ENCODE measurements at regions not wholly inside any gene's neighbourhood (a gene's known extent, or its start where the extent isn't known, plus 50 kb on each side); places are given as distances from the start of the nearest gene placed in this dataset.
"Not testable (repeated sequence)": the region's sequence is repeated elsewhere in the genome, so short reads cannot be mapped to it uniquely, and the experiment has no call there.

DNA sequence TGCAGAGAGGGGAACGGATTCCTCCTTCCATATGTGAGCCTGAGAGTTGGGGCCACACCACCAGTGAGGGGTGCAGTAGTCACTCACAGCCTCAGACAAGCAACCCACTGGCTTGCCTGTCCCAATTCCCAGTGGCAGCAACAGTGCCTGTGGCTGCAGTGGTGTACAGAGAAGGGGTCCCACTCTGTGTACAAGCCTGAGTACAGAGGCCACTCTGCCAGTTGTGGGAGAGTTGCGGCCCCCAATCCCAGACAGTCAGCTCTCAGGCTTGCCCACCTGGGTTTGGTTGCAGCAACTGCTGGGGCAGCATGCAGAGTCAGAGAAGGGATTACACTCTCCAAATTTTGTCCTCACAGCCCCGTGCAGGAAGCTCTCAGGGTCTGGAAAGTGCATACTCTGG, 133.2 kb upstream of the RFX3 start:
- no peak for DNase-seq

DNA sequence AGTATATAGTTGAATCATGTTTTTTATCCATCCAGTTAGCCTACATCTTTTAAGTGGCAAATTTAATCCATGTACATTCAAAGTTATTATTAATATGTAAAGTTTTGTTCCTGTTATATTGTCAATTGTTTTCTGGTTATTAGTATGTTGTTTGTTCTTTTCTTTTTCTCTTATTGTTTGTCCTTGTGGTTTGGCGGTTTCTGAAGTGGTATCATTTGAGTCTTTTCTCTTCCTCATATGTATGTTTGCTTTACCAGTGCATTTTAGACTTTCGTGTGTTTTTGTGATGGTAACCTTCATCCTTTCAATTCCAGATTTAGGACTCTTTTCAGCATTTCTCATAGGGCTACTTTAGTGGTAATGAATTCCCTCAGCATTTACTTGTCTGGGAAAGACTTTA, 130.4 kb upstream of the RFX3 start:
- no peak for DNase-seq

DNA sequence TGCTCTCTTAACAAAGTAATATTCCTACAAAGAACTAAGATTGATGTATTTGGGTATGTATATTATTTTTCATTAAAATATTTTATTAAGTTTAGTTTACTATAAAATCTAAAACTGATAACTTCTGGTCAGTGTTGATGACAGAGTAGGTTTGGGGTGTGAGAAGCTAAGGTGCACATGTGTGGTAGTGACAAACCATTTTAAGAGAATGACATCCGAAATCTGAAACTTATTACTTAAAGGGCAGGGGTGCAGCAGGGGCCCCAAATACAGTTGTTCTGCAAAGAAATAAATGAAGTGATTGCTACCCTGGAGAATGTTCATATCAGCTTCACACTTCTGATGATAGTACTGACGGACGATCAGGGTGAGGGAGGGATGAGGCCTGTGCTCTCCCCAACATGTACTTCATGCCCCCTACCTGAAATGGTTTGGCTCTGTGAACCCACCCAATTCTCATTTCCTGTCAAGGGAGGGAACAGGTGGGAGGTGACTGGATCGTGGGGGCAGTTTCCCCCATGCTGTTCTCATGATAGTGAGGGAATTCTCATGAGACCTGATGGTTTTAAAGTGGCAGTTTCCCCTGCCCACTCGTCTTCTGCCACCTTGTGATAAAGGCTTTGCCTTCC, 125.3 kb upstream of the RFX3 start:
- DNase-seq = no peak

DNA sequence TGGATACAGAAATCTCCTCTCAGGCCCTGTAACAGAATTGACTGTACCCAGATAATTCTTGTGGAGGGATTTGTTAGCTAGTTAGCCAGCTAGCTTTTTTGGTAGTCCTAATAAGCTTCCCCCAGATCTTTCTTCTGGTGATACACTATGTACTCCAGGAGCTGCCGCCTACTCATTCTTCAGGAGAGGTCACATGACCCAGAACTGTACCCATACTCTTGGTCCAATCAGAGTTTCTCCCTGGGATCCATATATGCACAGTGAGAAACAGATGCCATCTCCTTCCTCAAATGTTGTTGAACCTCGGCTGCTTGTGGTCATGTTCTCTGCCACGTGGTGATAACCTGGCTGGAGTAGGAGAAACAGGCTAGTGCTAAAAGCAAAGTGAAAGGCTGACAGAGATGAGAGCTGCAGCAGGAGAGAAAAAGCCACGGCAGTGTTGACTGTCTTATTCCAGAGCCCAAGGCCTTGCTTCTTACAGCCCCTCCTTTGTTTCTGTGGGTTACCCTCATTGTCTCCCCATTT, 123.0 kb upstream of the RFX3 start:
- DNase-seq = no peak

DNA sequence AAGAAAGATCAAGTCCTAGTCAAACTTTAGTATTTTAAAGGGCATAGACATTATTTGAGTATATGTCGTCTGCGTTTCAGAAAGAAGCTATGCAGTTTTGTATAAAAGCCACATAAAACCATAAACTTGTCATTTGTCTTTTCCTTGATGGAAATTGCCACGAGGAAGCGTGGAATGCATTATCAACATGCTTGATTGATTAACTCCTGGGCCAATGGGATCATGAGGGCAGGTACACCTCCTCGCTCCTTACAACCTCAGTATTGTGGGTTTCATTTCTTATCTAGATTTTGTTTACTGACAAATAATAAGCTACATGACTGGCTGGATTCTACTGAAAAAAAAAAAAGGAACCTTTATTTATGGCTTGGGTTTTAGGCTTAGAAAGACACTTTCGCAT, 122.5 kb upstream of the RFX3 start:
- no peak for DNase-seq

DNA sequence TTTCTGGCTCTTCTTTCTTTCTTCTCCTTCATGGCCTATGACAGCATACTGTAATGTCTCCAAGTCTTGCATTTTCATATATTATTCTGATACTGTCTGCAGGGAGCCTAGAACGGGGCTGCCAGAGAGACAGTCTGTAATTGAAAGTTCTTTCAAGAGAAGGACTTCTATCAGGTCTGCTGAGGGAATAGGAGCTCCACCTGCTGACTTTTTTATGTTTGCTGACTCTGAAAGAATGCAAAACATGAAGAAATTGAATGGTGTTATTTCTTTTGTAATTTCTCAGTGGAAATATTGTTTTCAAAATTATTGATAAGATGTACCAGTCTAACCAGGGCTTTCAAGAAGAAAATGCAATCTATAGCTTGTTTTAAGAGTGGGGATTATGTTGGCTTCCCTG, 121.9 kb upstream of the RFX3 start:
- no peak for DNase-seq

DNA sequence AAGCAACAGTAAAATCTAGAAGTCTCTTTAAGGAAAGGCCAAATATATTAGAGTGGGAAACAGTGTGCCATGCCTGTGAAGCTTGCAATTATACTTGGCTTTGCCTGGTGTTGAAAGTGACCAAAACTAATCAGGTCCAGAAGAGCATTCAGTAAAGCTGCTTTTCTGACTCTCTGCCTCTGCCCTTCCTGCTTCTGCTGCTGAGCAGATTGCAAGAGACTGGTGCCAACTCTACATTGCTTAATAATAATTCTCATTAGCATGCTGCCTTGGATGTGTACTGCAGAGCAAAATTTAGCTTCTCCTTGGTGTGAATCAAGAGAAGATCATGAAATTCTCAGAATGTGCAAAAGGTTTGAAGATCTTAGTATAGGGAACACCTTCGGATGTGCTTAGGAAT, 120.4 kb upstream of the RFX3 start:
- DNase-seq = no peak

DNA sequence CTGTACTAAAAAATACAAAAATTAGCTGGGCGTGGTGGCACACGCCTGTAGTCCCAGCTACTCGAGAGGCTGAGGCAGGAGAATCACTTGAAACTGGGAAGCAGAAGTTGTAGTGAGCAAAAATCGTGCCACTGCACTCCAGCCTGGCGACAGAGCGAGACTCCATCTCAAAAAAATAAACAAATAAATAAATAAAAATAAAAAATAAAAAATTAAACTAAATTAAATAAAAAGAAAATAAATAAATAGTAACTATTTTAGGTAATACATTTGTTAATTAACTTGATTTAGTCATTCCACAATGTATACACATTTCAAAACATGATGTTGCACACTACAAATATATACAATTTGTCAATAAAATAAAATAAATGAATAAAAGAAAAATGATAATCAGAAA, 116.3 kb upstream of the RFX3 start:
- not testable (repeated sequence) for DNase-seq

DNA sequence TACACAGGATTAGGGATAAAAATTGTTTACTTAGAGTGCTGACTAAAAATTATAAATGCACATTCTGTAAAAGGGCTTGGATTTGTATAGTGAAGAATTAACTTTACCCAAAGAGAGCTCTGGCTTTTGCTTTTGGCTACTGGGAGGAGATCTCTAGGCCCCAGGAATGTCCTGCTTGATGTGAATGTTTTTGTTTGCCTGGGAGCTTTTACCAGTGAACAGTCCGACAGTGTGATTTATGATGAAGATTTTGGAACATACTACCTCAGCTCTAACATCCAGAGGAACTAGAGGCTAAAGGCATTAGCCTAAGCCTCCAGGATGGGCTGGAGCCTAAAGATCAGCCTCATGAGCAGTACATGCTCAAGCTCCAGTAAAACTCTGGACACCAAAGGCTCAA, 103.7 kb upstream of the RFX3 start:
- DNase-seq = no peak

DNA sequence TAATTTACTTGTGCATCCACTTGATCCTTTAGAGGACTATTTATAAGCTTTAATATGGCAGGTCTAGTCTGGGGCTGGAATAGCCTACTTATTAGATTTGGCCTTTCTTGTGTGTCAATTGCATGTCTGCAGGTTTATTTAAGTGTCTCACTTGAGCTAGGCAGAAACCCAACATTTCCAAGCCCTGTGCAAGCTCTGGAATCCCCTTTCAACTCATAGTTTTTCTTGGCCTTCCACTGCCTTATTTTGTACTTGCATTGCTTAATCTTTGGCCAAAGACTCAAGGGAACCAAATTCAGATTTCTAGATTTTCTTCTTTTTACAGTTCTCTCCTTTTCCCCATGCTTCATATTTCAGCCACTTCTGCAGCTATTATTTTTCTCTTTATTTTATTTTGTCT, 102.4 kb upstream of the RFX3 start:
- no peak for DNase-seq

DNA sequence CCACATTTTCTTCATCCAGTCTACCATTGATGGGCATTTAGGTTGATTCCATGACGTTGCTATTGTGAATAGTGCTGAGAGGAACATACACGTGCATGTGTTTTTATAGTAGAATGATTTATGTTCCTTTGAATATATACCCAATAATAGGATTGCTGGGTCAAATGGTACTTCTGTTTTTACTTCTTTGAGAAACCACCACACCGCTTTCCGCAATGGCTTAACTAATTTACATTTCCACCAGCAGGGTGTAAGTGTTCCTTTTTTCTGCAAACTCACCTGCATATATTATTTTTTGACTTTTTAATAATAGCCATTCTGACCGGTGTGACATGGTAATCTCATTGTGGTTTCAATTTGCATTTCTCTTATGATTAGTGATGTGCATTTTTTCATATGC, 82.2 kb upstream of the RFX3 start:
- no peak for DNase-seq

DNA sequence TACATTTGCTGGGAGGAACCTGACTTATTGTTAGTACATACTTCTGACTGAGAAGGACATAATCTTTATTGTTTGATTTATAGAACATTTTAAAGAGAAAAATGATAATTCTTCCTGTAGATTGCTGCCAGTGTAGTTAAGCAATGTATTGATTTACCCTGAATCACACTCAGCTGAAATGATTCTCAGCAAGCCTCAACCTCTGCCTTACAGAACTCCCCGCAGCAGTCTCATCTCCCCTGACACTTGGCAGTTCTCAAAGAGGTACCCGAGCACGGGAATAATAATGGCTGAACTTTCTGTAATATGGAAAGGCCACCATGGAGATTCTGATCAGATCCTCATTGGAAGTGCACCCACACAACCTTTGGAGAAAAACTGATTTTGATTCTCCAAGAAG, 74.9 kb upstream of the RFX3 start:
- no peak for DNase-seq

DNA sequence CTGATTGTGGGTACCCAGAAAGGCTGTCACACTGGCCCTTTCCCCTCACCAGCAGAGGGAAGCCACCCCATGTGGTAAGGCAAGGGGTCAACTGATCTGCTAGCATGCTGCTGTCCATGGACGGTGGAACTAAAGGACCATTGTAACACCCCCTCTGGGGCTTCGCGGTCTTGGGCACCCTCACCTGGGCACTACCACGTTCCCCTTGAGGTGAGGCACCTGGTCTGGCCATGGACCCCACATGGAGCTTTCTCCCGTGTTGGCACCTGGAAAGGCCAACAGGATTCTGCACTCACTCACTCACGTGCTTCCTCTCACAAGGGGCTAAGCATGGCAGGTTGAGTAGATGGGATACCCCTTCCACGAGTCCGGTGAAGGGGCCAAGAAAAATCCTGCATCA, 72.0 kb upstream of the RFX3 start:
- DNase-seq = no peak

DNA sequence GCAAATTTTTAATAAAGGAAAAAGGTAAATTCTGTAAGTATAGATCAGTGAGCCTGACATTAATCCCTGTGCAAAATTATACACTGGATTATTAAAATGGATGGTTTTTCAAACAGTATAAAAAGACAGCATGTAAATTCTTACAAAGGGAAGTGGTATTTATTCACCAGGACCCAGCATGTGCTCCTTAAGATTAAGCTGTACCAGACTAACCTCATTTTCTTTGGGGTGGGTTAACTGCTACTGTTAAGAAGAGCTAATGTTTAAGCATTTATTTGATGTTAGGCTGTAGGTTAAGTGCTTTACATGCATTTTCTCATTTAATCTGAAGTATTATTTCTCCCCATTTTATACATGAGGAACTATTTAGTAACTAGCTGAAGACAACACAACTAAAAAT, 60.3 kb upstream of the RFX3 start:
- no peak for DNase-seq

DNA sequence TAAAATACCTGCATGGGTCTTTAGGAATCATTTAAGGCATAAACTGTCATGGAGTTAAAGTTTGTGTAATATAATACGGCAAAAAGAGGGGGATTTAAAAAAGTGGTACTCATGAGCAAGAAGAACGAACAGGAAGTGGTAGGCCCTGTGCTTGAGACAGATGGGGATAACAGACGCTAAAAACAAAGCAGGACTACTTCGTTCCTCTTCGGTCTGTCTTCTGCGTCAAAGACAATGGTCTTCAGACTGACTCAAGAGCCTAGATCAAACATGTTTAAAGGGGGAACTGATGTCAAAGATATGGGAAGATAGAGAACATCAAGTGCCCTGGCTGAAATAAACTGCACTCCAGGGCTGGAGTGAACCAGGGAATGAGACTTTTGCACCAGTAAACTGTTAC, 59.8 kb upstream of the RFX3 start:
- no peak for DNase-seq

DNA sequence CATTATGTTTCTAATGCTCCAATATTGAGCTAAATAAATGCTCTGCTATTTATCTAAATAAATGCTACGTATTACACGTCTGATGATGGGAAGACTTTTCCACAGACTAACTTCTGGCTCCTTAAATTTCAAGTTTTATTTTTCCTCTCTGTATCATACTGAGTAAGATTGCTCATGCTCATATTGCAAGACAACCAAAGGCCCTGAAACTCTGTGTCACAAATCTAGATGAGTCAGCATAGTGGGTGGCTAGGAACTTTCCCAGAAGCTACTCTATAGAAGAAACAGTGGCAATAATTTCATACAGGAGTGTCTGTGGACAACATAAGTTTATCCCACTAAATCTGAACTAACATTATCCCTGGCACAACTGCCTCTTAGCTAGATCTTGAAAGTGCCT, 53.0 kb upstream of the RFX3 start:
- no peak for DNase-seq

DNA sequence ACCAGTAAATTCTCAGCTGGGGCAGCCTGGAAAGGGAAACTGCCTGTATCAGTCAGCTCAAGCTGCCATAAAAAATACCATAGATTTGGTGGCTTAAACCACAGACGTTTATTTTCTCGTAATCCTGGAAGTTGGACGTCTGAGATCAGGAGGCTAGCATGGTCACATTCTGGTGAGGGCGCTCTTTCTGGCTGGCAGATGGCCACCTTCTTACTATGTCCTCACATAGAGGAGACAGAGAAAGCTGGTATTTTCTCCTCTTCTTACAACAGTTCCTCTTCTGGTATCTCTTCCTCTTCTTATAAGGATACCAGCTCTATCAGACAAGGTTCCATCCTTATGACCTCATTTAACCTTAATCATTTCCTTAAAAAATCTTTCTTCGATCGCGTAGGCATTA, 50.5 kb upstream of the RFX3 start:
- no peak for DNase-seq

DNA sequence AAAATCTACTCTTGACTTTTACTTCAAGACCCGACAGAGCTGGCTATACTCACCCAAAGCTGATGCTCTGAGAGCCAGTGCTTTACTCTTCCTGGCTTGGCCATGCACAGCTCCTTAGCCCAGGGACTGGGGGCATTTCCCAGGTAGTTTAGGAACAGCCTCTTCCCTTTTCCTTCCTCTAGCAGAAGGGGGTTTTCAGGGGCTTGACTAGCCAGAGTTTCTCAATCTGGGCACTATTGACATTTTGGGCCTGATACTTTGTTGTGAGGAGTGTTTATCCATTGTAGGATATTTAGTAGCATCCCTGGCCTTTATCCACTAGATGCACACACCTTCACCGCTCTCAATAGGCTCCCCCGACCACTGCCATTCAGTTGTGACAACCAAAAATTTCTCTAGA, 50.0 kb upstream of the RFX3 start:
- DNase-seq = no peak

Measured in NCI-H2107 (cell line).